ENCODE measurements at regions not wholly inside any gene's neighbourhood (a gene's known extent, or its start where the extent isn't known, plus 50 kb on each side); places are given as distances from the start of the nearest gene placed in this dataset.

DNA sequence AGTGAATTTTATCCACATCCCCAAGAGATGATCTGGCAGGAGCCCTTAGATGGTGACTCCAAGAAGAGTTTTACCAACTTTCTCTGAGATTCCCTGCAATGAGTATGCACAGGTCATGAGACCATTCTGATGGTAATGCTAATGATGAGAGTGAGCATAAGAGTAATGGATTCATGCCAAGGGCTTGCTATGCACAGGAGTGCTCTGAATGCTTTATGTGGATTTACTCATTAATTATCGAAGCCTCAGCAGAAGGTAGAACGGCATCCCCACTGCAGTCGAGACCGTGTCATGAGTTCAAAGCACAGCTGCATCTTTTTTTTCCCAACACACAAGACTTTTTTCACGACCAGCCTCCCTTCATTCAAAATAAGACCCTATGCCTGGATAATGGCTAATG, 355.0 kb downstream of the RAB28 start:
- DNase-seq (ENCODE audit: low spot score), result no peak

DNA sequence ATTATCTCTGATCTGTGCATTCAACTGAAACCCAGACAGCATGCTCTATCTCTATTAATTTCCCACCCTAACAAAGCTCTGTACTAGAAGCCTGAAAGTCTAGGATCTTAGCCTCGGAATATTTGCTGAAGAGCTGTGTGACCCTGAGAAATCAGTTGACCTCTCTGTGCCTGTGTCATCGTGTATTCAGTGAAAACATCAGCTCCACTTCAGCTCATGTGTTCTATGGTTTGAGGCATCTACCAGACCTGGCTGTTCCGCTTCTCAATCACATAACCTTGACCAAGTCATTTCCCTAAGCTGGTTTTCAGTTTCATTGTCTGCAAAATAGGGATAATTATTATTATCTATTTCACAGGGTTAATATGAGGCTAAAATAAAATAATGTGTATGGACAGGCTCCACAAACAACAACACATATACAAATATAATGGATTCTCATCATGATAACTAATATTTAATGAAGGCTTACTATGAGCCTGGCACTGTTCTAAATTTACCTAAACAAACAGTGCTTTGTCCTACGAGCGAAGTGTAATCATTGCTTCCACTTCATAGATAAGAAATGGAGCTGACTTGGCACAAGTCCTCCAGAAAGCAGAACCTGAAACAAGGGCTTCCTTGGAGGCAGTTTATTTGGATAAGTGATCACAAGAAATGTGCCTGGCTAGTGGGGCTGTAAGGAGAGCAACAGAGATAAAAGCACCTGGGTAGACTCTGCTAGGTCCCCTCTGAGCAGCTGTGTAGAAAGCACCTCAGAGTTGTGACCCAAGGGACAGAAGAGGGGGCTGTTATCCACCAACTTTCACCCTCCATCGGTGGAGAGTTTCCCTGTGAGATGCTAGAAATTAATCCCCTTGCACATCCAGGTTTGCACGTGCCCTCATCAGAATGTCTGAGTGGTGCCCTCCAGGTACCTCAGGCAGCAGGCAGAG, 356.9 kb downstream of the RAB28 start:
- no peak for DNase-seq (ENCODE audit: low spot score)

DNA sequence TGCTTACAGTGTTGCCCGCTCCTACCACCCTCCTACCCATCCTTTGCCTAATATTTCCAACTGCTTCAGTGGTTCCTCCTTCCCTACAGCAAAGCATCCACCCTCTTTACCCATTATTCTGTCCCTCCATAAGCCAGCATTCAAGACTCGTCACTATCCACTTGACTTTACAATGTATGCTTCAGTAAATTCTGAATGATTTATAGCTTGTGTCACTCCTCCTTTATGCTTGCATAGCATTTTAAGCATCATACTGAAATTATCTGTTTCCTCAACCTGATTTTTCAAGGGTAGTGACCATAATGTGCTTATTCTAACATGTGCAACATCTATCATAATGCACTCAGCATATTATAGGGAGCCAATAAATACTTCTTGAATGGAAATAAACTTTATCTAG, 365.5 kb downstream of the RAB28 start:
- no peak for DNase-seq (ENCODE audit: low spot score)

DNA sequence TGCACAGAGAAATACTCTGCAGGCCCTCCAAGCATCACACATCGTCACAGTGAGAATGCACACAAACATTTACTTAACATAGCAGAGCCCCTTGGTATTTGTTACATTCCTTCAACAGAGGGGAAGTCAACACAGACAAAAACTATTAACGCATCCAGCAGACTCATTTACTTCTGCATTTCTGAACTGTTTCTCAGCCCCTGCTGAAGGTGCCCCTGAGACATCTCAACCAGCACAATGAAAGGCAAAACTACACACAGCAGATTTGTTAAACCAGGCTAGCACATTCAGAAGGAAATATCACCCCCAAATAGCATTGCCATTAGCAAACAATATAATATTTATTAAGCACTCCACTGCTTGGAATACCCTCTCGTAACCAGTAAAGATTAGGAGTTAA, 367.0 kb downstream of the RAB28 start:
- no peak for DNase-seq (ENCODE audit: low spot score)

DNA sequence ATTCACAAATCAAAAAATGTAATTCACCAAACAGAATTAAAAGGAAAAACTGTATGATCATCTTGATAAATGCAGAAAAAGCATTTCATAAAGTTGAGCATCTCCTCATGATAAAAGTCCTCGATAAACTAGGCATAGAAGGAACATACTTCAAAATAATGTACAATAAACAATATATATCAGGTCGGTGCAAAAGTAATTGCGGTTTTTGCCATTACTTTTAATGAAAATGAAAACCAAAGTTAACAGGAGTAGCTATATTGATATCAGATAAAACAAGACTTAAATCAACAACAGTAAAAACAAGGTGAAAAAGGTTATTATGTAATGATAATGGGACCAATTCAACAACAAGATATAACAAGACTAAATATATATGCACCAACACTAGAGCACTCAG, 372.1 kb downstream of the RAB28 start:
- DNase-seq (ENCODE audit: low spot score), result no peak

DNA sequence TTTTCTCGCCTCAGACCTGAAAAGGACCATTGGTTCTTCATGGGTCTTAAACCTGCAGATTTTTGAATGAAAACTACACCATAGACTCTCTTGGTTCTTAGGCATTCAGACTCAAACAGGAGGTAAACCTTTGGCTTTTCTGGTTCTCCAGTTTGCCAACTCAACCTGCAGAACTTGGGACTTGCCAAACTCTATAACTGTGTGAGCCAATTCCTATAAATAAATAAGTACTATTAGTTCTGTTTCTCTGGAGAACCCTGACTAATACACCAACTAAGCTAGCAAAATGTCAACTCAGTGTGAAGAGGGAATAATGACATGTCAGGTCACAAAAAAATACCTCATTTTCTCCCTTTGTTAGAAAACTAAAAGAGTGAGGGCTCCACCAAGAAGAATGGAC, 374.6 kb downstream of the RAB28 start:
- no peak for DNase-seq (ENCODE audit: low spot score)

DNA sequence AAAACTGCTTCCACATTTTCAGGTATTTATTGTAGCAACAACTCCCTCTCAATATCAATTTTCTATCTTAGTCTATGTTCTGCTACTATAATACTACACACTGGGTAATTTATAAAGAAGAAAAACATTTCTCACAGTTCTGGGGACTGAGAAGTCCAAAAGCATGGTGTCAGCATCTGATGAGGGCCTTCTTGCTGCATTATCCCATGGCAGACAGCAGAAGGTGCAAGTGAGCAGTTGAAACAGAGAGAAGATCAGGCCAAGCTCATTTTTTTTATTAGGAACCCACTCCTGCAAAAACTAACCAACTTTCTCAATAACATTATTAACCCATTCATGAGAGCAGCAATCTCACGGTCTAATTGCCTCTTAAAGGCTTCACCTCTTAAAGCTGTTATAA, 376.0 kb downstream of the RAB28 start:
- DNase-seq (ENCODE audit: low spot score), result no peak

DNA sequence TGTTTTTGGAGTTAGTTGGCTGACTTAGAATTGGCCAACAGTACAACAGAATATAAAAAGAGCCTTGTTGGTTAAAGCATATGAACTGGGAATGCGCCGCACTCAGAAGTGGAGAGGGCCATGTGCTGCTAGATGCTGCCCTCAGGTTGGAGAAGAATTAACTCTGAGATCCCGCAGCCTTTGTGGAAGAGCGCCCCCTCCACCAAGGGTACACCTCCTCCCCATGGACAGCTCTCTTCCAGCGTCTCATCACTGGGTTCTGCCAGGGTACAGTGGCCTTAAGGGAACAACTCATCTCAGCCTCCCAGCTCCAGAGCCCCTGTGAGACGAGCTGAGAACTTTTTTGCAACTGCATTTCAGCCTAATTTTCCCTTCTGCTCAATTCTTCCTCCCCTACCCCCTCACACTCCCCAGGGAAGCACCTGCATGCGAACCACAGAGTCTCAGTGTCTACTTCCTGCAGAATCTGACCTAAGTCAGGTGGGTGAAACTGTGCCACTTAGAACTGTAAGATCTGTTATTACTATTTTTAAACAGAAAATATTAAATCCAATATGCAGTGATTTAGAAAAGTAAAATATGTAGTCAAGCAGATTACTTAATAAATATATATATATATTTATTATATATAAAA, 380.6 kb downstream of the RAB28 start:
- DNase-seq (ENCODE audit: low spot score), result no peak

DNA sequence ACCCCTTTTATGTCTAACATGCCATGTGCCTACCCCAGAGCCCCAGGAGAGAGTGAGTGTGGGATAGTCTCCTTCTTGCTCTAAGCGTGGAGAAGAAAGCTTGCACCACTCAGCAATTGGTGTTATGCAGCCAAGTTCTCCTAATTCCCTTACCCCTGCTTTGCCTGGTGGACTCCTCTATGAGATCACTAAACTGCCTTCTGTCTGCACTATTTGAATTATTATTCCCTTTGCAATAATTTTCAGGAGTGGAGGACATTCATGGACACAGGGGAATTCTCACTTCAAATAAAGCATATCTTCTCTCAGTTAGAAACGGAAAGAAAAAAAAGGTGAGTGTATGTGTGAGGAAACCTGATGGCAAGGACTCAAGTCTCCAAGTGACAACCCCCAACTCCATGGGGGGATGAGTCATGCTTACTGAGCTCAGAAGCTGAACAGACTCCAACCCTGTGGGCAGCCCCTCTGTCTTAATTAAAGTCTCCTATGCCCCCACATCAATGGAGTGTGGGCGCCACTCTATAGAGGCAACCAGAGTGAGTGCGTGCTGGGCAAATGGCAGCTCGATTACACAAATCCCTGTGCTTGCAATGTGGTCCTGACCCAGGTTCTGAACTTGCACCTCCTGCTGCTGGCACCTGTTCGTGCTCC, 381.9 kb downstream of the RAB28 start:
- no peak for DNase-seq (ENCODE audit: low spot score)

DNA sequence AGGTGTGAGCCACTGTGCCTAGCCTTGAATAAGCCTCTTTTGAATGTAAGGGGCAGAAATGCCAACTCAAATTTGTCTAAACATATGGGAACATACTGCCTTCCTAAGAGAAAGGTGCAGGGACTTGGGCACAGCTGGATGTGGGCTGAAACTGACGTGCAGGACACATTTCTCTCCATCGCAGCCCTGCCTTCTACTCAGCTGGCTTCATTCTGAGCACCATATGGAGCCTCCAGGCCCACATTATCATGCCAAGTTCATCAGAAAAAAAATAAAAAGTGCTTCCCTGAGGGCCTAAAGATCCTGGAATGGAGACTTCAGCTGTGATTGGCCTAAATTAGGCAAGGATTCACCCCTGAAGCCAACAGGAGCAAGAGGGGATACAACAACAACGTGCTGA, 386.2 kb downstream of the RAB28 start:
- DNase-seq (ENCODE audit: low spot score), result no peak

DNA sequence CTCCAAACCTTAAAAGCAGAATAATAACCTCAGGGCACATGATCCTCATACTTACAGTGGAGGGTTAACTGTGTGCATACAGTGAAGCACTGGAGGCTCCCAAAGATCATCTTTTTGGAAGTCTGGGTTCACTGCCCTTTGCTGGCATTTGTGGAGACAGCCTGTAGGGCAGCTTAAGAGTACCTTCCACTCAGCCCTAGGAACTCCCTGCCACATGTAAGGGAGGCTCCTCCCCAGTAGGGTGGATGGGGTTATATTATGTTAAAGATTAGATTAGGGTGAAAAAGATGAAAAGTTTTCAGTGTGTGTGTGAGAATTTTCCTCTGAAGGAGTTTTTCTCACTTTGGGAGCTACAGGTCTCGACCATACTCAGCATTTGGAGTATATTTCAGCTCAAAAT, 388.4 kb downstream of the RAB28 start:
- DNase-seq (ENCODE audit: low spot score), result no peak

DNA sequence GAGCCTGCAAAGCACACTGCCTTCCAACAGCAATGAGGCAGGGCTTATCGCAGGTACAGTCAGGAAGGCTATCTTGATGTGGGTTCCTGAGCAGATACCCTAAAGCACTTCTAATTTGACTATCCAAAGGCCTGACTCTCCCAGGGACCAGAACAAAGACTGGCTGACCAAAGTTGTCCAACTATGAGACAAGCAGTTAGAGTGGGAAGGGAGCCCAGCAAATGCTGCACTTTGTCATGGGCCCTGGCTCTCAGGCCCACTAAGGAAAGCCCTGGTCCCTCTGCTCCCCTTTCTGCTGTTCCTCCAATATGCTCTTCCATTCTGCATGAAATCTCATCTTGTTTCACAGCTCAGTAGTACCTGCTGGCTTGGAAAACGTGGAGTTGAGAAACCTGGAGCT, 391.0 kb downstream of the RAB28 start:
- no peak for DNase-seq (ENCODE audit: low spot score)

DNA sequence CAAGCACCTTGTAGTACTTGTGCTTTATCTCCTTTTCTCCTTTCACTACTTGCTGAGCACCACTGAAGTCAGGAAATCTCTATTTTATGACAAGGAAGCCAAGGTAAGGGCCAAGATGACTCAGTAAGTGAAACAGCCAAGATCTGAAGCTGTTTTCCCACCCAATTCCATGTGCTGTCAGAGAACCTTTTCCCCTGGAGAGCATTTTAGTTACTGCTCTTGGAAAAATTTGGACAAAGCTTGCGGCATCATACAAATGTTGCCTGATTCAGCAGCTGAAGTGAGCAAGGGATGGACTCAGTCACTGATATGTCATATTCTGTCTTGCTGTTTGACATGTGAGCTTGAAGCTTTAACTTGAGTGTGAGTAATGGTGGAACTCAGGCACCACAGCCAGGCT, 391.4 kb downstream of the RAB28 start:
- DNase-seq (ENCODE audit: low spot score), result no peak

DNA sequence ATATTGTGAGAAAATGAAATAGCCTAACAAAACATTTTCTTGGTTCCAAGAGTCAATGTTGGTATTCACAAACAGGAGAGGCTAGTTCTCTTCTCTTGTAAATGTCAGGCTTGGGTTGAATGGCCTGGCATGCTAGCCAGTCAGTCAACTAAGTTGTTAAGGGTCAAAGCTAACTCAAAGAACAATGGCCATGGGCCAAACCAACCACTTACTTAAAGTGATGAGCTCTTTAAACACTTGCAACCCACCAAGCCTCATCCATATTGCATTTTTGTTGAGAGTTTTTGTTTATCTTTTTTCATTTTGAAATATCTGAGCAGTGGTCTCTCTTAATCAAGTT, 394.5 kb downstream of the RAB28 start:
- DNase-seq (ENCODE audit: low spot score), result no peak

DNA sequence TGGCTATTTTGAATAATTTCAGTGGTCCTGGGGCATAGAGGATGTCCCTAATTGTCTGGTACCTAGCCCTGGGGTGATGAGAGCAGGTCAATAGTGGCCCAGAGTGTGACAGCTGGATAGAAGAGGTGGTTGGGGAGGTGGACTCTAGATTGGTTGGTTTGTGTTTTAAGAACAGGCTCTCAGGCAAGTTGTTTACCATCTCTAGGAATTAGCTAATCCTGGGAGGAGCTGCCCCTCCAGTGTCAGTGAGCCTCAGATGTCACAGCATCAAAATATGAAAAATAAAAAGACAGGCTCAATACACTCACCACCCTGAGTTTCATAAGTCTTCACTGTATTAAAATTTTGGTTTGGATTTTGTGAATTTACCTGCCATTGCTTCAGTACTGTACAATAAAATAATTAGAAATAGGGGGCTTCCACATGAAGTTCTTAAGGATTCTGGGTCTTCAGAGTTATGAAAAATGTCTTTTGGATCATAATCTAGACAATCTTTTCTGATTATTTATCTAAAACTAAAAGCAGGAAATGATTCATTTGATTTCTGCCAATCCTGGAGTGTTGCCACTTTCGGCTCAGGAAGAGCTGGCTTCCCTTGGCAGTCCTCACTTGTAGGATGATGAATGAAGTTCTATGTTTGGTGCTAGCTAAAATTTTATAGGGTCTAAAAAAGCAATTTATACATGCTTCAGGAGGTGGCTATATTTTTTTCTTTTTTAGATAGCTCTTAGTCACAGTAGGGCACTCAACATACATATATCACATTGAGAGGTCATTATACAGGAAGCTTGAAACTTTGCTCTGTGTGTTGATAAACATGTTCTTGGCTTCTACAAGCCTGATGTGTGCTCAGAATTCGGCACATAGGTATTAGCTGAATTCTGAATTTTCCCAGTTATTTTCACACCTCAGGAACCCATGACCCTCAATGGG, 395.1 kb downstream of the RAB28 start:
- no peak for DNase-seq (ENCODE audit: low spot score)

DNA sequence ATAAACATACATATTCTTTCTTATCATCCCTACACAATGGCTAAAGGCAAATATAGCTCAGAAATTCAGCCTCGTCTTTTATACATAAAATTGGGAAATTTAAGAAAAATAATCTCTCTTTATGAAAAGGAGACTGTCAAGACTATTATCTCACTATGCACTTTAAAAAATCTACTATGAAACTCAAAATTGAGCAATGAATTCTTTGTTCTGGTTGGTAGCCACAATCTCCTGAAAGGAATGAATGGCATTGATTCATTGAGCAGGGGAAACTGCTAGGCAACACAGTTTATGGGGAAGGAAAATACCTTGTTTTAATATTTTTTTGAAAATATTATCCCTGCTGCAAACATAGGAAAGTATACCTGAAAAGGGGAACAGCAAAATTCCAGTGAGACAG, 397.1 kb downstream of the RAB28 start:
- DNase-seq (ENCODE audit: low spot score), result no peak

DNA sequence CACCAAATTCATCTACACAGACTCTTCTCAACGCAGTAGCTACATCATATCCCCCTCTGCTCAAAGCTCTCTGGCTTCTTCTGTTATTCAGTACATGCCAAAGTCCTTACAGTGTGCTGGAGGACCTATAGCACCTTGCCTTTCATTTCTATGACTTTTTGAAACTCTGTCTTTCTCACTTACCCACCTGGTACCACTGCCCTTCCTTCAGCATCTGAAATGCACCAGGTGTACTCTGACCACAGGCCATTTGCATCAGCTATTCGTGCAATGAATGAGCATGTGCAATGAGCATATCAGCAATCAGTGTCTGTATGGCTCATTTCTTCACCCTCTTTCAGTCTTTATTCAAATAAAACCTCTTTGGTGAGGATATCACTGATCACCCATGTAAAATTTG, 399.9 kb downstream of the RAB28 start:
- DNase-seq (ENCODE audit: low spot score), result no peak

DNA sequence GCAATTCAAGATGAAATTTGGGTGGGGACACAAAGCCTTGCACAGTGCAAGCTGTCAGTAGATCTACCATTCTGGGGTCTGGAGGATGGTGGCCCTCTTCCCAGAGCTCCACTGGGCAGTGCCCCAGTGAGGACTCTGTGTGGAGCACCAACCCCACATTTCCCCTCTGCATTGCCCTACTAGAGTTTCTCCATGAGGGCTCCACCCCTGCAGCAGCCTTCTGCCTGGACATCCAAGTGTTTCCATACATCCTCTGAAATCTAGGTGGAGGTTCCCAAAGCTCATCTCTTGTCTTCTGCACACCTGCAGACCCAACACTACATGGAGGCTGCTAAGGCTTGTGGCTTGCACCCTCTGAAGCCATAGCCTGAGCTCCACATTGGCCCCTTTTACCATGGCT, 402.3 kb downstream of the RAB28 start:
- DNase-seq (ENCODE audit: low spot score), result no peak

DNA sequence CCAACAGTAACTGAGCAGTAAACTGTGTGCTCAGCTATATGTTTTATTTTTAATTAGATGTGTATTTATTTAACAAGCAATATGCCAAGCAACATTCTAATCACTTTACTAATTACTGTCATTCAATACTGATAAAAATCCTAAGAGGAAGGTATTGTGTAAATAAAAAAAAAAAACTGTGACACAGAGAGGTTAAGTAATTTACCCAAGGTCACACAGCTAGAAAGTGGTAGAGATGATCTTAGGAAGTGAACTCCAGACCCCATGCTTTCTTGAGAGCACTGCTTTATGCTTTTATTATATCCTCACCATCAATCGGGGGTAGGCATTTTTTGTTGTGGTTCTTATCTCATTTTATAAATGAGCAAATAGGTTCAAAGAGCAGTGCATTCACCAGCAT, 417.1 kb downstream of the RAB28 start:
- no peak for DNase-seq (ENCODE audit: low spot score)

DNA sequence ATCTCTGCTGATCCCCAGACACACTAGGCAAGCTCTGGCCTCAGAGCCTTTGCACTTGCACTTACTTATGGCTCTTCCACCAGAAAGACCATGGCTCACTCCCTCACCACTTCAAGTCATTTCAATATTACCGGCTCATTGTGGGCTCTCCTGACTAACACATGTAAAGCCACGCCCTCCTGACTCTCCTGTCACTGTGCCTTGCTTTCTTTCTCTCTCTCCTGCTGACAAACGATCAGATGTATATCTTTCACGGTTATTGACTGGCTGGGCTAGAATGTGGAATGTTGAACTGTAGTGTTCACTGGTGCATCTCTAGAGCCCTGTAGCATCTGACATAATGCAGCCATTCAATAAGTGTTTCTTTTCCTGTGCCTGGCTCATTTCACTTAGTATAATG, 425.1 kb downstream of the RAB28 start:
- DNase-seq (ENCODE audit: low spot score), result no peak

DNA sequence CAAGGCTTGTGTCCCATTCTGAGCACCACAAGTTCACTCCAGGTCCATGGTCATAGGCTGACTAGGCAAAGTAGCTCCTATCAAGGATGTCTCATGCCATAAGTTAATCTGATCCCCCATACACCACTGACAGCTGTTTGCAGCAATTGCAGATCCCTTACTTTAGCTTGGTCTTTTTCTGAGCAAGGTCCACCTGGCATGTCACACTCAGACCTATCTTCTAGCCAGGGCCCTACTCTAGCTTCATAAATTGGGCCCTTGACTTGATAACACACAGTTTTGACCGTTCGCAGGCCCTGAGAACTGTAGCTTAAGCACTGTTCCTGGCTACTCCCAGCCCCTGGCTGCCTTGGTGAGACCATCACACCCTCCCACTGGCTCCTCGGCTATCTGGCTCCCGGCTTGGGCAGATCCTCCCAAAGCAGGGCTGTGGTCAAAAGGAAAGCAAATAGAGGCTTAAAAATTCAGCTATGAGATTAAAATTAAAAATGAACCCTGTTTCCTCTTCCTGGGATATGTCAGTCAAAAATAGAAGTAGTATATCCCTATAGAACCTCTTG, 427.4 kb downstream of the RAB28 start:
- no peak for DNase-seq (ENCODE audit: low spot score)

DNA sequence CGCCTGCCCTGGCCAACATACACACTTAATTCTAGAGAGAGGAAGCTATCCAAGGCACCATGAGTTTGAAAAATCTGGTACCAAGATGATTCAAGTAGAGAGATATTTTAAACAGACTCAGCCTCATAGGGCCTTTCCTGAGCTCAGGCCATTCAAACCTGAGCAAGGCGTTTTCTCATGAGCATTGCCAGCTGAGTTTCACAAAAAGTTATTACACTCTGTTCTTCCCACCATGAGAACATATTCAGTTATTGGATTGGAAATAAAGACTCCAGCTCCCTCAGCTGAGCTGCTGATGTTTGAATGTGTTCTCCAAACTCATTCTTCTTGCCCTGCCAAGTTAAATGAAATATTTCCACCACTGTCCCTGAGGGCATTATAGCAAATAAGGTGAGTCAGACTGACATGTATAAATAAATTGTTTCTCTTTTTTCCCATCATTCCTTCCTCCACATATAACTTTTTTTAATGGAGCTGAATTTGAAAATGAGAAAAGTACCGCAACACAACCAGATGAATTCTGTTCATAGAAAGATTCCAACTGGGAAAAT, 429.6 kb downstream of the RAB28 start:
- DNase-seq (ENCODE audit: low spot score), result no peak
